Chondrocyte (in vitro differentiated cells): ENCODE measurements at regions not wholly inside any gene's neighbourhood (a gene's known extent, or its start where the extent isn't known, plus 50 kb on each side); places are given as distances from the start of the nearest gene placed in this dataset.

ENCODE experiments used
- DNase-seq: peaks from one replicate; pipeline ENCODE4 v3.0.0; 2021; ENCODE audit warnings: mixed read lengths, low spot score
- H3K27ac Mint-ChIP-seq: one replicate; pipeline ENCODE4 v1.8.0; 2021; ENCODE audit warnings: mild to moderate bottlenecking, moderate library complexity, mixed read lengths; ENCODE audit not compliant: unreplicated experiment
- H3K27me3 Mint-ChIP-seq: 2 replicates; pipeline ENCODE4 v1.8.0; 2021; ENCODE audit warnings: low read depth, mixed read lengths
- H3K36me3 Mint-ChIP-seq: 2 replicates; pipeline ENCODE4 v1.8.0; 2021; ENCODE audit warnings: low read depth, mixed read lengths
- H3K4me1 Mint-ChIP-seq: 2 replicates; pipeline ENCODE4 v1.8.0; 2021; ENCODE audit warnings: low read depth, mild to moderate bottlenecking, mixed read lengths
- H3K4me3 Mint-ChIP-seq: one replicate; pipeline ENCODE4 v1.8.0; 2021; ENCODE audit warnings: mild to moderate bottlenecking, moderate library complexity, mixed read lengths; ENCODE audit not compliant: unreplicated experiment
- H3K9me3 Mint-ChIP-seq: 2 replicates; pipeline ENCODE4 v1.8.0; 2021; ENCODE audit warnings: low read depth, mixed read lengths
- CTCF ChIP-seq: fragments of 200-600 bp; sonication (generic); IDR thresholded peaks from 2 replicates; pipeline ENCODE4 v1.5.0; 2021; ENCODE audit warnings: antibody characterized with exemption, mild to moderate bottlenecking, moderate library complexity

GRCh38 chr7:93040355-93040754 lies 77.4 kb downstream of the SAMD9 start:
- Mint-ChIP-seq H3K36me3 (no peaks in the 10 kb centered on the region), H3K27ac (no peak overlapping the region), H3K4me1 (peaks cover 42% of the 10 kb centered on the region), H3K27me3 (no peaks in the 10 kb centered on the region), H3K4me3 (no peak overlapping the region), H3K9me3 (no peaks in the 10 kb centered on the region)
- TF ChIP-seq CTCF = no peak
- no peak for DNase-seq

- H3K4me3 Mint-ChIP-seq = no peak overlapping the region
- no peak overlapping the region for H3K27ac Mint-ChIP-seq
- peaks cover 36% of the 10 kb centered on the region for H3K4me1 Mint-ChIP-seq
- no peaks in the 10 kb centered on the region for H3K36me3 Mint-ChIP-seq
- TF ChIP-seq CTCF = no peak
- H3K27me3 Mint-ChIP-seq = no peaks in the 10 kb centered on the region
- peaks cover 2% of the 10 kb centered on the region for H3K9me3 Mint-ChIP-seq
- DNase-seq = no peak
Observed at GRCh38 chr7:93039786-93040185, 78.0 kb downstream of the SAMD9 start.

GRCh38 chr7:93039282-93039681 lies 78.5 kb downstream of the SAMD9 start:
- H3K36me3 Mint-ChIP-seq = no peaks in the 10 kb centered on the region

GRCh38 chr7:93036807-93037206 lies 81.0 kb downstream of the SAMD9 start:
- no peak for DNase-seq
- H3K4me1 Mint-ChIP-seq = peaks cover 13% of the 10 kb centered on the region
- no peak overlapping the region for H3K4me3 Mint-ChIP-seq
- peaks cover 19% of the 10 kb centered on the region for H3K9me3 Mint-ChIP-seq
- no peak overlapping the region for H3K27ac Mint-ChIP-seq
- no peak for TF ChIP-seq CTCF
- H3K27me3 Mint-ChIP-seq = no peaks in the 10 kb centered on the region
- peaks cover 1% of the 10 kb centered on the region for H3K36me3 Mint-ChIP-seq

More at GRCh38 chr7:93039282-93039681, 78.5 kb downstream of the SAMD9 start:
- Mint-ChIP-seq H3K4me3 (no peak overlapping the region), H3K27ac (no peak overlapping the region), H3K27me3 (no peaks in the 10 kb centered on the region), H3K4me1 (peaks cover 31% of the 10 kb centered on the region), H3K9me3 (peaks cover 5% of the 10 kb centered on the region)
- no peak for DNase-seq
- TF ChIP-seq CTCF = no peak

- no peak for DNase-seq
- Mint-ChIP-seq H3K4me1 (peaks cover 13% of the 10 kb centered on the region), H3K36me3 (peaks cover 4% of the 10 kb centered on the region), H3K27ac (no peak overlapping the region), H3K9me3 (peaks cover 22% of the 10 kb centered on the region), H3K4me3 (no peak overlapping the region), H3K27me3 (no peaks in the 10 kb centered on the region)
- TF ChIP-seq CTCF = no peak
Observed at GRCh38 chr7:93036149-93036640, 81.6 kb downstream of the SAMD9 start.
